ENCODE measurements at regions not wholly inside any gene's neighbourhood (a gene's known extent, or its start where the extent isn't known, plus 50 kb on each side); places are given as distances from the start of the nearest gene placed in this dataset.

GRCh38 chr5:62708481-62709325 is 130.1 kb downstream of the LRRC70 start:
- Mint-ChIP-seq H3K27ac (no peak overlapping the region), H3K4me1 (no peaks in the 10 kb centered on the region), H3K27me3 (no peaks in the 10 kb centered on the region), H3K4me3 (no peak overlapping the region), H3K9me3 (peaks cover 5% of the 10 kb centered on the region), H3K36me3 (no peaks in the 10 kb centered on the region)
- no peak for ATAC-seq

DNA sequence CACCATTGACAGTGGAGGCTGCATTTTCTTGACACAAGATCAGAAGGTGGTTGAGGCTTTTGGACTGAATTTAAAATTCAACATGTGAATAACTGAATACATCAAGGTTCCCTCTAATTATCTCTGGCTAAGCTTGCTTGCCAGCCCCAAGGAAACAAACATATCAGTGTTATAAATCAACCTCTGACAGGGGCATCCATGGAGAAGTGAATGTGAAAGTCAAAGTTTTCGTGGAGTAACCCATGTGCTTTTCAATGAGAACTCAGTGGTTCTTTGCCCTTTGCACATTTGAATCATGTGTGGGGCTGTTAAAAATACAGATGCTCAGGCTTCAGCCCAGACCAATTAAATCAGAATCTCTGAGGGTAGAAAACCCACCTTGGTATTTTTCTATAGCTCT is 128.9 kb downstream of the LRRC70 start:
- peaks cover 5% of the 10 kb centered on the region for H3K9me3 Mint-ChIP-seq

DNA sequence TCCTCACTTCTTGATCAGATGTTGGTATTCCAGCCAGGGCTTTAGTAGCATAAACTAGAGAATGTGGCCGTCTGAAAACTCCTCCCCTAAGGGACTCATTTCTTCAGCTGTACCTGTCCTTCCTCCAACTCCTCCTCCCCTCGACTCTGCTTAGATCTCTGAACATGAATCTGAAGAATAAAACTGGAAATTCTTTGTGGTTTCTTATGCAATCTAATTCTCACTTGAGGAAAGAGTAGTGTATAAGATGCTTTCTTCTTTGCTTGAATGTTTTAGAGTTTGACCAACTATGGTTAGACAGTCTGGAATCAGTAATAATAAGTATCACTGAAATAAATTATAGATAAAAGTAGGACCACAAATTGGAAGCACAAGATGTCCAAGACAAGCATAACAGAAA is 128.5 kb downstream of the LRRC70 start:
- Mint-ChIP-seq H3K27ac (no peak overlapping the region), H3K4me1 (no peaks in the 10 kb centered on the region), H3K27me3 (no peaks in the 10 kb centered on the region), H3K36me3 (no peaks in the 10 kb centered on the region), H3K9me3 (peaks cover 5% of the 10 kb centered on the region), H3K4me3 (no peak overlapping the region)
- no peak for ATAC-seq

More for the DNA sequence above, 128.9 kb downstream of the LRRC70 start:
- Mint-ChIP-seq H3K27me3 (no peaks in the 10 kb centered on the region), H3K27ac (no peak overlapping the region), H3K4me1 (no peaks in the 10 kb centered on the region), H3K4me3 (no peak overlapping the region), H3K36me3 (no peaks in the 10 kb centered on the region)
- no peak for ATAC-seq

DNA sequence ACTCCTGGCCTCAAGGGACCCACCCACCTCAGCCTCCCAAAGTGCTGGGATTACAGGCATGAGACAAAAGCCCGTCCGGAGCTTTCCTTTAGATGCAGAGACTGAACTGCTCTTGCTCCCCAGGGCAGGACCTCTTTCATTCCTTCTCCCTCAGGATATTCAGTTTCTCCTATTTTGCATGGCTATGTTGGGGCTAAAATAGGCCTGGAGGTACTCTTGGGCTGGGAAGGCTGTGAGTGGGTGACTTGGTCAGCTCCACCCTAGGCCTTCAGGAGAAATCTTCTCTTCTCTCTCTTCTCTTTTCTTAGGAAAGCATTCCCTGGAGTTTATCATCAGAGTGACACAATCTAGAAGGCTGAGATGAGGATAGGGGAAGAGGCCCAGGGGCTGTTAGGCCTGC is 126.4 kb downstream of the LRRC70 start:
- Mint-ChIP-seq H3K4me1 (no peaks in the 10 kb centered on the region), H3K4me3 (no peak overlapping the region), H3K27ac (no peak overlapping the region), H3K9me3 (peaks cover 5% of the 10 kb centered on the region), H3K27me3 (no peaks in the 10 kb centered on the region), H3K36me3 (no peaks in the 10 kb centered on the region)
- no peak for ATAC-seq

DNA sequence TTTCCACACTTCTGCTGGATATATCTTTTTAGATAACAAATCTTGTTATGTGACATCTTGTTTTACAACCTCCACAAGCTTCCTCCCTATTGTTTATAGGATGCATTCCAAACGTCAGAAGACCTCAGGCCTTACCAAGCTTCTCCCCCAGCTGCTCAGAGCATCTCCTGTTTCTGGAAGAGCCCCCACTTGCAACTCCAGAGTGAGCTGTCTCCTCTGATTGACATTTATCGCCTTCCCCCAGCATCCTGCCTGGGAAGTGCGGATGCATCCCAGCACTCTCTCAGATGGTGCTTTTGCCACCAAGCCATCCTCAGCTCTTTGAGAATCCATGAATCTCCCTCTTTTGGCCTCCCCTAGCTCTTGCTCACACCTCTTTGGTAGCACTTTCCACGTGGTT is 123.5 kb downstream of the LRRC70 start:
- H3K27me3 Mint-ChIP-seq, result no peaks in the 10 kb centered on the region
- H3K36me3 Mint-ChIP-seq, result no peaks in the 10 kb centered on the region
- H3K27ac Mint-ChIP-seq, result no peak overlapping the region
- no peaks in the 10 kb centered on the region for H3K9me3 Mint-ChIP-seq
- H3K4me1 Mint-ChIP-seq, result no peaks in the 10 kb centered on the region
- ATAC-seq, result no peak
- H3K4me3 Mint-ChIP-seq, result no peak overlapping the region

DNA sequence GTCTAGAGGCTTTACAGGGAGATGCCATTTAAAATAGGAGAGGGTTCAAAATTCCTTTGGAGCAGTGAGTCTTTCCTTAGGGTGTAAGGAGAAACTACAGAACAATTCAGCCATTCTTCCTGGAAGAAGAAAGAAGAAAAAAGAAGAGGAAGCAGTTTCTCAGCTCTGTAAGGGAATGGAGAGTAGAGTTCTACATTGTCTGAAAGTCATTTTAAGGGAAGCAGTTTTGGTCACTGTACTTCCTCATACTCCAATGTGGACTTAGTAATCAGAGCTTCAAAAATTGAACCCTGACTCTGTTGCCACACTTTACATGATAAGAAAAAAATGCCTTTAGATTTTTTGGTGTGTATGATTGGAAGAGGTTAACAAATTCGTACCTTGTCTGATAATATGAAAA is 122.4 kb downstream of the LRRC70 start:
- Mint-ChIP-seq H3K36me3 (no peaks in the 10 kb centered on the region), H3K4me1 (no peaks in the 10 kb centered on the region), H3K27ac (no peak overlapping the region), H3K9me3 (no peaks in the 10 kb centered on the region), H3K4me3 (no peak overlapping the region), H3K27me3 (no peaks in the 10 kb centered on the region)
- ATAC-seq, result no peak

DNA sequence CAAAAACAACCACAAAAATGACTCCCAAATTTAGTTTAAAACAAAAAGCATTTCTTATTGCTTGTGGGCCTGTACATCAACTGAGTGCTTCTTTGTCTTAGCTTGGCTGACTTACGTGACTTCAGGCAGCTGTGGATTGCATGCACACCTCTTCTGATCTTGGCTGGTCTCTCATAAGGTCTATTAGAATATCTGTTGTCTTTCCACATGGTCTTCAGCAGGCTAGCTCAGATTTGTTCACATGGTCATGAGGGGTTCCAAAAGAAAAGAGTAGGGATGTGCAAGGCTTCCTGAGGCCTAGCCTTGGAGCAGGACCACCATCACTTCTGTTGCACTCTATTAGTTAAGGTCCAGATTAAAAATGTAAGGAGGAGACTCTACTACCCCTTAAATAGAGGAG is 120.1 kb downstream of the LRRC70 start:
- H3K27me3 Mint-ChIP-seq, result no peaks in the 10 kb centered on the region
- H3K36me3 Mint-ChIP-seq, result no peaks in the 10 kb centered on the region
- no peaks in the 10 kb centered on the region for H3K4me1 Mint-ChIP-seq
- no peak overlapping the region for H3K4me3 Mint-ChIP-seq
- H3K27ac Mint-ChIP-seq, result no peak overlapping the region
- no peaks in the 10 kb centered on the region for H3K9me3 Mint-ChIP-seq
- ATAC-seq, result no peak

DNA sequence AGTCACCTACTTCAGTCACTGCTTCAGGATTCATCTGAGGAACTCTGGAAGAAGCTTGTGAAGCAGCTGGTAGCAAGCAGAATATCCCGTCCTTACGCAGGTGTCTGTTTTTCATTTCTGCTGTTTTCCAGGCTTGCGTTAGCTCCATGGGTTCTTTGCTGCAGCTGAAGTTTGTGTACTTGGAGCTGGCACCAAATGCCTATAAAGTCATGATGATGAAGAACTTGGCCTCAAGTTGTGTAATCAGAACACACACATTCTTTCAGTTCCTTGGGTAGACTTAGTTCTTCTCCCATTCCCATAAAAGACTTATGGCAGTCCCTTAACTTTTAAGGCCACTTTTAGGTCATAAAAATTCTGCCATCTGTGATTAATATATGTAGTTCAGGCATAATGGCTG is 116.7 kb downstream of the LRRC70 start:
- Mint-ChIP-seq H3K27me3 (no peaks in the 10 kb centered on the region), H3K27ac (no peak overlapping the region), H3K4me1 (peaks cover 5% of the 10 kb centered on the region), H3K4me3 (no peak overlapping the region), H3K36me3 (no peaks in the 10 kb centered on the region), H3K9me3 (no peaks in the 10 kb centered on the region)
- no peak for ATAC-seq

GRCh38 chr5:62692946-62693713 is 114.5 kb downstream of the LRRC70 start:
- Mint-ChIP-seq H3K4me1 (peaks cover 11% of the 10 kb centered on the region), H3K27me3 (no peaks in the 10 kb centered on the region), H3K27ac (no peak overlapping the region), H3K4me3 (no peak overlapping the region), H3K9me3 (no peaks in the 10 kb centered on the region), H3K36me3 (no peaks in the 10 kb centered on the region)
- no peak for ATAC-seq

DNA sequence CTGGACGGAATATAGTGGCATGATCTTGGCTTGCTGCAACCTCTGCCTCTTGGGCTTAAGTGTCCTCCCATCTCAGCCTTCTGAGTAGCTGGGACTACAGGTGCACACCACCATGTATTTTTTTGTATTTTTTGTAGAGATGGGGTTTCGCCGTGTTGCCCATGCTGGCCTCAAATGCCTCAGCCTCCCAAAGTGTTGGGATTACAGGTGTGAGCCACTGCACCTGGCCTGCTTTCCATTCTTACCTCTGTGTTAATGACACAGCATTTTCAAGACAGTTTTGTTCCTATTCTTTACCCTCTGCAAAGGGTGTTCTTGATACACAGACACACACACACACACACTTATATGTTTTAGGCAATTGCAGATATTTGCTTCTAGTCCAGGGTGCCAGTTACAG is 113.3 kb downstream of the LRRC70 start:
- Mint-ChIP-seq H3K4me1 (peaks cover 11% of the 10 kb centered on the region), H3K27me3 (no peaks in the 10 kb centered on the region), H3K36me3 (no peaks in the 10 kb centered on the region), H3K9me3 (no peaks in the 10 kb centered on the region), H3K4me3 (no peak overlapping the region), H3K27ac (no peak overlapping the region)
- ATAC-seq, result no peak

DNA sequence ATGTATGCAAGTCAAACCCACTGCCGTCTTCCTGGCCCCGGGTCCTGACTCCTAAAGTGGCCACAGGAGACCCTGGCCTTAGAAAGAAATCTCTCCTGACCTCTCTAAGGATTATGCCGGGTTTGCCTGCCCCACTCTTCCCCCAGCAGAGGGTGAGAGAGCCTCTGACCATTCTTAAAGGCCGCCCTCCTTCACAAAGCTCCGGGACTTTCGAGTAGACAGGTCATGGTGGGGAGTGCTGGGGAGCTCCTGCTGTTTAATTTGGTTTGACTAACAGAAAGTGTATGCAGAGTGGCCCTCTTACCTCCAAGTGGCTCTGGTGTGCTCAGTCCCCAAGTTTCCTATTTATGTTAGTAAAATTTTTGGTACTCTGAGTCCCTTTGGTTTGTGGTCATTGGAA is 111.8 kb downstream of the LRRC70 start:
- H3K27ac Mint-ChIP-seq, result no peak overlapping the region
- H3K4me1 Mint-ChIP-seq, result peaks cover 11% of the 10 kb centered on the region
- no peaks in the 10 kb centered on the region for H3K36me3 Mint-ChIP-seq
- peak overlapping the region; percentile 9 for H3K4me3 Mint-ChIP-seq
- peak; percentile 32 for ATAC-seq
- no peaks in the 10 kb centered on the region for H3K9me3 Mint-ChIP-seq
- H3K27me3 Mint-ChIP-seq, result no peaks in the 10 kb centered on the region

GRCh38 chr5:62689599-62690368 is 111.2 kb downstream of the LRRC70 start:
- Mint-ChIP-seq H3K36me3 (no peaks in the 10 kb centered on the region), H3K4me1 (peaks cover 11% of the 10 kb centered on the region), H3K27ac (no peak overlapping the region), H3K27me3 (no peaks in the 10 kb centered on the region), H3K9me3 (no peaks in the 10 kb centered on the region), H3K4me3 (peak overlapping the region; percentile 45)
- ATAC-seq, result peak; percentile 47

- Mint-ChIP-seq H3K4me3 (no peak overlapping the region), H3K9me3 (no peaks in the 10 kb centered on the region), H3K27me3 (no peaks in the 10 kb centered on the region), H3K36me3 (no peaks in the 10 kb centered on the region), H3K4me1 (peaks cover 11% of the 10 kb centered on the region), H3K27ac (no peak overlapping the region)
- ATAC-seq, result no peak
These were observed 108.1 kb downstream of the LRRC70 start for GRCh38 chr5:62686692-62687091.

DNA sequence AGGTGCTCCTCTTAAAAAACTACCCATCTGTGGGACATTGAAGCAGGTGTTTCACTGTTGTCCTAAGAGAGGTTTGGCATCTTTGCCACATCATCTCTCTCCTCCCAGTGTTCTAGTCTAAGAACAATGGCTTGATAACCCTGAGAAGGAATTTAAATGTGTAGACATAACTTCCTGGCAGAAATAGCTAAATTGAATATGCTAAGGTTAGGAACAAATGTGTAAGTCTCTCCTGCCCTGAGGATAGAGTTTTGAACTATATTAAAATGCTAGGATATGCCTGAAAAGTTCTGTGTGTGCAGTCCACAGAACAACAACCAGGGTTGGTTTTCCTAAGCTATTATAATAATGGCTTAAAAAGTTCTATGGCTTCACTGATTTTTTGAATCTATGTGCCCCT is 106.6 kb downstream of the LRRC70 start:
- Mint-ChIP-seq H3K27ac (no peak overlapping the region), H3K4me3 (no peak overlapping the region), H3K36me3 (no peaks in the 10 kb centered on the region), H3K9me3 (no peaks in the 10 kb centered on the region), H3K27me3 (no peaks in the 10 kb centered on the region), H3K4me1 (peaks cover 6% of the 10 kb centered on the region)
- no peak for ATAC-seq

DNA sequence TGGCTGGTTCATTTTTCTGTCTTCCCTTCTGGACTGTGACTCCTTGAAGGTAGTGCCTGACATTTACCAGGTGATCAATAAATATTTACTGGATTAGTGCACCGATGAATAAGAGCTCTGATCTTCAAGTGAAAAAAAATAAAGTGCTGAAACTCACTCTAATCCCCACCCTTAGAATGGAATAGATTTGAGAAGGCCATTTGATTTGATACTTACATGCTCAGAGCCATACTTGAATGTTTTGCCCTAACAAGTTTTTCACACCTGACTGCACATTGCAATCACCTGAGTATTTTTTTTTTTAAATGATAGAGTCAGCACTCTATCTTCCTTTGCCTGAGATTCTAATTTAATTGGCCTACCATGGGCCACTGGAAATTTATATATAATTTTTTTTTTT is 105.7 kb downstream of the LRRC70 start:
- H3K36me3 Mint-ChIP-seq, result no peaks in the 10 kb centered on the region
- ATAC-seq, result no peak
- no peaks in the 10 kb centered on the region for H3K27me3 Mint-ChIP-seq
- H3K4me3 Mint-ChIP-seq, result no peak overlapping the region
- no peaks in the 10 kb centered on the region for H3K4me1 Mint-ChIP-seq
- no peak overlapping the region for H3K27ac Mint-ChIP-seq
- H3K9me3 Mint-ChIP-seq, result peaks cover 2% of the 10 kb centered on the region

Data from stimulated activated memory B cell treated with anti-CD40 and anti-IgM and Interleukin-4, amounts not matched to agents 10 μg/mL and 1 μg/mL and 100 μg/mL, for 72 hours (primary cell).